ENCODE measurements at regions not wholly inside any gene's neighbourhood (a gene's known extent, or its start where the extent isn't known, plus 50 kb on each side); places are given as distances from the start of the nearest gene placed in this dataset.
A peak's percentile ranks its signal among the peaks of the same experiment; 100 is the strongest.

GRCh38 chr4:43822621-43823020 lies 626.0 kb downstream of the KCTD8 start:
- H3K9me3 ChIP-seq (ENCODE audit: control insufficient read depth, low read length) = no peaks in the 10 kb centered on the region

GRCh38 chr4:43835869-43836268 lies 612.7 kb downstream of the KCTD8 start:
- no peak overlapping the region for H3K27ac ChIP-seq (ENCODE audit: low read depth in 1 of 2, low read length in 2 of 2)
- H3K4me1 ChIP-seq (ENCODE audit: control insufficient read depth in 1 of 2, insufficient read depth in 2 of 2, low read length in 2 of 2) = no peaks in the 10 kb centered on the region
- no peak overlapping the region for H3K4me3 ChIP-seq (ENCODE audit: low read length in 2 of 2)
- H3K9me3 ChIP-seq (ENCODE audit: control insufficient read depth, low read length) = no peaks in the 10 kb centered on the region
- ATAC-seq (ENCODE audit: low FRiP score) = no peak
- H3K27me3 ChIP-seq (ENCODE audit: control insufficient read depth in 1 of 2, insufficient read depth in 2 of 2, low read length in 1 of 2) = no peaks in the 10 kb centered on the region
- intact Hi-C loops (cut with DNase I) = no loop called here
- no peak for DNase-seq
- H3K36me3 ChIP-seq (ENCODE audit: control insufficient read depth in 1 of 2, insufficient read depth in 2 of 2, low read length in 1 of 2) = no peaks in the 10 kb centered on the region

More at GRCh38 chr4:43822621-43823020, 626.0 kb downstream of the KCTD8 start:
- no peak overlapping the region for H3K4me3 ChIP-seq (ENCODE audit: low read length in 2 of 2)
- no peaks in the 10 kb centered on the region for H3K4me1 ChIP-seq (ENCODE audit: control insufficient read depth in 1 of 2, insufficient read depth in 2 of 2, low read length in 2 of 2)
- H3K27ac ChIP-seq (ENCODE audit: low read depth in 1 of 2, low read length in 2 of 2) = no peak overlapping the region
- no peaks in the 10 kb centered on the region for H3K27me3 ChIP-seq (ENCODE audit: control insufficient read depth in 1 of 2, insufficient read depth in 2 of 2, low read length in 1 of 2)
- H3K36me3 ChIP-seq (ENCODE audit: control insufficient read depth in 1 of 2, insufficient read depth in 2 of 2, low read length in 1 of 2) = no peaks in the 10 kb centered on the region
- DNase-seq (no peak), ATAC-seq (ENCODE audit: low FRiP score) (no peak)
- intact Hi-C loops (cut with DNase I) = no loop called here
- WGBS, 2 donors = 71 to 88% methylated on average over 2 of the region's 2 CpGs

DNA sequence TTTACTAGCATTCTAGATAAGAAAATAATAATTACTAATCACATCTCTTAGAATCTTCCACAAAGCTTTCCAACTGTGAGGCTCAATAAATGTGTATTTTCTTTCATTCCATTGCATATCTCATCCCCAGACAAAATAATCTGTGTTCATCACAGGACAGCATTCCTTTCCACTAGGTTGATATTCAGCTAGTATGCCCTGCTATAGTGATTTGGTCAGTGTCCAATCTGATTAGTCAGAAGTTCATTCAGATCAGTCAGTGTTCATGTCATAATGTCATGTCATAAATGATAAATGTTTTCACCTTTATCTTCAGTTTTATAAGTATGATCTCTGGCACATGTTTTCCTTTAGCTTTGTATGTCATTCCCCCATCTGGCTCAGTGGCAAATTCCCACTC lies 611.4 kb downstream of the KCTD8 start:
- Histone ChIP-seq H3K4me1 (ENCODE audit: control insufficient read depth in 1 of 2, insufficient read depth in 2 of 2, low read length in 2 of 2) (no peaks in the 10 kb centered on the region), H3K36me3 (ENCODE audit: control insufficient read depth in 1 of 2, insufficient read depth in 2 of 2, low read length in 1 of 2) (no peaks in the 10 kb centered on the region), H3K27ac (ENCODE audit: low read depth in 1 of 2, low read length in 2 of 2) (no peak overlapping the region), H3K27me3 (ENCODE audit: control insufficient read depth in 1 of 2, insufficient read depth in 2 of 2, low read length in 1 of 2) (no peaks in the 10 kb centered on the region), H3K9me3 (ENCODE audit: control insufficient read depth, low read length) (no peaks in the 10 kb centered on the region), H3K4me3 (ENCODE audit: low read length in 2 of 2) (no peak overlapping the region)
- ATAC-seq (ENCODE audit: low FRiP score) (no peak), DNase-seq (no peak)
- intact Hi-C loops (cut with DNase I) = no loop called here

DNA sequence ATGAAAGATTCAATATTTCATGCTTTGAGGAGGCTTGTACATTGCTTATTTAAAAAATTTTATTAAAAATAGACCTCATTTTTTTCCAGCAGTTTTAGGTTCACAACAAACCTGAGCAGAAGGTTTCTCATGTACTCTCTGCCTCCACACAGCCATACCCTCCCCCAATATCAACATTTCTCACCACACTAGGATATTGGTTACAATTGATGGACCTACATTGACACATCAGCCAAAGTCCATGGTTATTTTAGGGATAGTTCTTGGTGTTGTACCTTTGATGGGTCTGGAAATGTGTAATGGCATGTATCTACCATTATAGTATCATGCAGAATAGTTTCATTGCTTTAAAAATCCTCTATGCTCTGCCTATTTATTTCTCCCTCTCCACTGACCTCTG lies 611.0 kb downstream of the KCTD8 start:
- ATAC-seq (ENCODE audit: low FRiP score) (no peak), DNase-seq (no peak)
- H3K4me3 ChIP-seq (ENCODE audit: low read length in 2 of 2) = no peak overlapping the region
- intact Hi-C loops (cut with DNase I) = no loop called here
- no peaks in the 10 kb centered on the region for H3K27me3 ChIP-seq (ENCODE audit: control insufficient read depth in 1 of 2, insufficient read depth in 2 of 2, low read length in 1 of 2)
- no peaks in the 10 kb centered on the region for H3K9me3 ChIP-seq (ENCODE audit: control insufficient read depth, low read length)
- no peaks in the 10 kb centered on the region for H3K36me3 ChIP-seq (ENCODE audit: control insufficient read depth in 1 of 2, insufficient read depth in 2 of 2, low read length in 1 of 2)
- H3K27ac ChIP-seq (ENCODE audit: low read depth in 1 of 2, low read length in 2 of 2) = no peak overlapping the region
- no peaks in the 10 kb centered on the region for H3K4me1 ChIP-seq (ENCODE audit: control insufficient read depth in 1 of 2, insufficient read depth in 2 of 2, low read length in 2 of 2)

DNA sequence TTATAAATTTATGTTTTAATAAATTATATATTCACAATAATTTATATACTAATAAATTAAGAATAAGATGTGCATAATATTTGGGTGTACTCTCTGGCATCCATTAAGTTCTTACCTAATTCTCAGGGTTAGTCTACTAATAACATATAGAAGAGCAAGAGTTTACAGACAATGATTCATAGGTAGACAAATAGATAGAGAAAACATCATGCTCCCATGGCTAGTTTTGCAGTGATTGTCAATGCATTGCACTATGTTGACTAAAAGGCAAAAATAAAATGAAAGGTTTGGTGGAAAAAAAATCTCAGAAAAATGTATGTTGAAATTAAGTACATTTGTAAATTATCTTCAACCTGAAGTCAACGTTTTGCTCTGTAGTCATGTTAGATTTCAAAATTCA lies 606.0 kb downstream of the KCTD8 start:
- Histone ChIP-seq H3K36me3 (ENCODE audit: control insufficient read depth in 1 of 2, insufficient read depth in 2 of 2, low read length in 1 of 2) (no peaks in the 10 kb centered on the region), H3K27me3 (ENCODE audit: control insufficient read depth in 1 of 2, insufficient read depth in 2 of 2, low read length in 1 of 2) (no peaks in the 10 kb centered on the region), H3K9me3 (ENCODE audit: control insufficient read depth, low read length) (no peaks in the 10 kb centered on the region), H3K27ac (ENCODE audit: low read depth in 1 of 2, low read length in 2 of 2) (no peak overlapping the region), H3K4me1 (ENCODE audit: control insufficient read depth in 1 of 2, insufficient read depth in 2 of 2, low read length in 2 of 2) (no peaks in the 10 kb centered on the region), H3K4me3 (ENCODE audit: low read length in 2 of 2) (no peak overlapping the region)
- intact Hi-C loops (cut with DNase I) = no loop called here
- no peak for DNase-seq
- WGBS, 2 donors = 66 to 73% methylated on average over 1 of the region's 1 CpG
- ATAC-seq (ENCODE audit: low FRiP score) = no peak

GRCh38 chr4:43843501-43843900 lies 605.1 kb downstream of the KCTD8 start:
- intact Hi-C loops (cut with DNase I) = no loop called here
- H3K4me3 ChIP-seq (ENCODE audit: low read length in 2 of 2) = no peak overlapping the region
- no peaks in the 10 kb centered on the region for H3K4me1 ChIP-seq (ENCODE audit: control insufficient read depth in 1 of 2, insufficient read depth in 2 of 2, low read length in 2 of 2)
- H3K9me3 ChIP-seq (ENCODE audit: control insufficient read depth, low read length) = no peaks in the 10 kb centered on the region
- no peak overlapping the region for H3K27ac ChIP-seq (ENCODE audit: low read depth in 1 of 2, low read length in 2 of 2)
- H3K36me3 ChIP-seq (ENCODE audit: control insufficient read depth in 1 of 2, insufficient read depth in 2 of 2, low read length in 1 of 2) = no peaks in the 10 kb centered on the region
- no peaks in the 10 kb centered on the region for H3K27me3 ChIP-seq (ENCODE audit: control insufficient read depth in 1 of 2, insufficient read depth in 2 of 2, low read length in 1 of 2)
- DNase-seq (no peak), ATAC-seq (ENCODE audit: low FRiP score) (no peak)
- 14 to 31% methylated on average over 1 of the region's 1 CpG for WGBS, 2 donors

DNA sequence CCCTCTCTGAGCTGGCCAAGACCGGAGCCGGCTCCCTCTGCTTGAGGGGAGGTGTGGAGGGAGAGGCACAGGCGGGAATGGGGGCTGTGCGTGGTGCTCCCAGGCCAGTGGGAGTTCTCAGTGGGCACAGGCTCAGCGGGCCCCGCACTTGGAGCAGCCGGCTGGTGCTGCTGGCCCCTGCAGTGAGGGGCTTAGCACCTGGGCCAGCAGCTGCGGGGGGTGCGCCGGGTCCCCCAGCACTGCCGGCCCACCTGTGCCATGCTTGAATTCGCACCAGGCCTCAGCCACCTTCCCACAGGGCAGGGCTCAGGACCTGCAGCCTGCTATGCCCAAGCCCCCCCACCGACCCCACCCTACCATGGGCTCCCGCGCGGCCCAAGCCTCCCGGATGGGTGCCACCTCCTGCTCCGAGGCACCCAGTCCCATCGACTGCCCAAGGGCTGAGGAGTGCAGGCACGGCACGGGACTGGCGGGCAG lies 602.5 kb downstream of the KCTD8 start:
- no peaks in the 10 kb centered on the region for H3K9me3 ChIP-seq (ENCODE audit: control insufficient read depth, low read length)
- no peaks in the 10 kb centered on the region for H3K36me3 ChIP-seq (ENCODE audit: control insufficient read depth in 1 of 2, insufficient read depth in 2 of 2, low read length in 1 of 2)
- intact Hi-C loops (cut with DNase I) = no loop called here
- H3K4me3 ChIP-seq (ENCODE audit: low read length in 2 of 2) = no peak overlapping the region
- ATAC-seq (ENCODE audit: low FRiP score) (peak; percentile 59), DNase-seq (no peak)
- 96 to 98% methylated on average over 16 to 22 of the region's 22 CpGs for WGBS, 2 donors
- H3K27me3 ChIP-seq (ENCODE audit: control insufficient read depth in 1 of 2, insufficient read depth in 2 of 2, low read length in 1 of 2) = no peaks in the 10 kb centered on the region
- no peaks in the 10 kb centered on the region for H3K4me1 ChIP-seq (ENCODE audit: control insufficient read depth in 1 of 2, insufficient read depth in 2 of 2, low read length in 2 of 2)
- no peak overlapping the region for H3K27ac ChIP-seq (ENCODE audit: low read depth in 1 of 2, low read length in 2 of 2)

- DNase-seq (no peak), ATAC-seq (ENCODE audit: low FRiP score) (no peak)
- Histone ChIP-seq H3K9me3 (ENCODE audit: control insufficient read depth, low read length) (no peaks in the 10 kb centered on the region), H3K36me3 (ENCODE audit: control insufficient read depth in 1 of 2, insufficient read depth in 2 of 2, low read length in 1 of 2) (no peaks in the 10 kb centered on the region), H3K27me3 (ENCODE audit: control insufficient read depth in 1 of 2, insufficient read depth in 2 of 2, low read length in 1 of 2) (no peaks in the 10 kb centered on the region), H3K27ac (ENCODE audit: low read depth in 1 of 2, low read length in 2 of 2) (no peak overlapping the region), H3K4me3 (ENCODE audit: low read length in 2 of 2) (no peak overlapping the region), H3K4me1 (ENCODE audit: control insufficient read depth in 1 of 2, insufficient read depth in 2 of 2, low read length in 2 of 2) (no peaks in the 10 kb centered on the region)
- intact Hi-C loops (cut with DNase I) = no loop called here
- WGBS, 2 donors = 28 to 38% methylated on average over 7 of the region's 7 CpGs
These were observed 594.9 kb downstream of the KCTD8 start for GRCh38 chr4:43853565-43854264.

- ATAC-seq (ENCODE audit: low FRiP score) (no peak), DNase-seq (no peak)
- no peak overlapping the region for H3K4me3 ChIP-seq (ENCODE audit: low read length in 2 of 2)
- H3K9me3 ChIP-seq (ENCODE audit: control insufficient read depth, low read length) = no peaks in the 10 kb centered on the region
- intact Hi-C loops (cut with DNase I) = no loop called here
- WGBS, 2 donors = 74 to 89% methylated on average over 2 of the region's 2 CpGs
- H3K27me3 ChIP-seq (ENCODE audit: control insufficient read depth in 1 of 2, insufficient read depth in 2 of 2, low read length in 1 of 2) = no peaks in the 10 kb centered on the region
- no peaks in the 10 kb centered on the region for H3K36me3 ChIP-seq (ENCODE audit: control insufficient read depth in 1 of 2, insufficient read depth in 2 of 2, low read length in 1 of 2)
- H3K4me1 ChIP-seq (ENCODE audit: control insufficient read depth in 1 of 2, insufficient read depth in 2 of 2, low read length in 2 of 2) = no peaks in the 10 kb centered on the region
- H3K27ac ChIP-seq (ENCODE audit: low read depth in 1 of 2, low read length in 2 of 2) = no peak overlapping the region
These were observed 593.3 kb downstream of the KCTD8 start for GRCh38 chr4:43855283-43855682.

Measured in aorta (tissue), 5 donors.